ENCODE measurements at regions not wholly inside any gene's neighbourhood (a gene's known extent, or its start where the extent isn't known, plus 50 kb on each side); places are given as distances from the start of the nearest gene placed in this dataset.

DNA sequence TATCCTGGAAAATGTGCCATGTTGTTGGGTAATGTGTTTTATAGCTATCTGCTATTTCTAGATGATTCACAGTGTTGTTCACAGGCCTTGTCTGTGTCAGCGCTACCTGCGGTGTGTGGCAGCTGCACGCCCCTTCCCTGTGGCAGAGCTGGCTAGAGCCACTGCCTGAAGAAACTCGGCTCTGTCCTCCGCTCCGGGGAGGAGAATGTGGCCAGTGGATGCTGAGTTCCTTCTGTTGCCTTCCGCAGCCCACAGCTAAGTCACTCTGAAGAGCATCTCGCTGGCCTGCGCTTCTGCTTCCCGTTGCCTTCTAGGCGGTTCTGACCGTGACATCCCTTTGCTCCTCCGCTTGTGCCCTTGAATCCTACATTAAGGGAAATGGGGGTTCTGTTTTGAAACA lies 135.1 kb downstream of the PLG start:
- TF ChIP-seq POLR2A (IDR thresholded peaks at IDR 0.05), result no peak
- TF ChIP-seq, protein P1, sequence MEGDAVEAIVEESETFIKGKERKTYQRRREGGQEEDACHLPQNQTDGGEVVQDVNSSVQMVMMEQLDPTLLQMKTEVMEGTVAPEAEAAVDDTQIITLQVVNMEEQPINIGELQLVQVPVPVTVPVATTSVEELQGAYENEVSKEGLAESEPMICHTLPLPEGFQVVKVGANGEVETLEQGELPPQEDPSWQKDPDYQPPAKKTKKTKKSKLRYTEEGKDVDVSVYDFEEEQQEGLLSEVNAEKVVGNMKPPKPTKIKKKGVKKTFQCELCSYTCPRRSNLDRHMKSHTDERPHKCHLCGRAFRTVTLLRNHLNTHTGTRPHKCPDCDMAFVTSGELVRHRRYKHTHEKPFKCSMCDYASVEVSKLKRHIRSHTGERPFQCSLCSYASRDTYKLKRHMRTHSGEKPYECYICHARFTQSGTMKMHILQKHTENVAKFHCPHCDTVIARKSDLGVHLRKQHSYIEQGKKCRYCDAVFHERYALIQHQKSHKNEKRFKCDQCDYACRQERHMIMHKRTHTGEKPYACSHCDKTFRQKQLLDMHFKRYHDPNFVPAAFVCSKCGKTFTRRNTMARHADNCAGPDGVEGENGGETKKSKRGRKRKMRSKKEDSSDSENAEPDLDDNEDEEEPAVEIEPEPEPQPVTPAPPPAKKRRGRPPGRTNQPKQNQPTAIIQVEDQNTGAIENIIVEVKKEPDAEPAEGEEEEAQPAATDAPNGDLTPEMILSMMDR (IDR thresholded peaks at IDR 0.05), result no peak
